Breast epithelium (tissue), 3 donors: ENCODE measurements at regions not wholly inside any gene's neighbourhood (a gene's known extent, or its start where the extent isn't known, plus 50 kb on each side); places are given as distances from the start of the nearest gene placed in this dataset.

ENCODE experiments used
- POLR2A ChIP-seq: fragments of 450-650 bp; IDR thresholded peaks from one replicate; pipeline ENCODE4 v1.6.1; 2016; ENCODE audit warnings: antibody characterized with exemption, mild to moderate bottlenecking, moderate library complexity
- POLR2AphosphoS5 ChIP-seq, 3 donors: sonication (generic); formaldehyde crosslinking; IDR thresholded peaks; one replicate each; pipeline ENCODE4 v1.6.1; 2017; ENCODE audit warnings: antibody characterized with exemption in 3 of 3
- TF ChIP-seq, protein P1 (sequence below), 3 donors: fragments of 450-650 bp; IDR thresholded peaks; one replicate each; pipeline ENCODE4 v1.5.1; 2016 to 2017; ENCODE audit warnings: antibody characterized with exemption in 3 of 3, mild to moderate bottlenecking in 3 of 3, moderate library complexity in 3 of 3

GRCh38 chr5:166767858-166768257 lies 1523.6 kb upstream of the WWC1 start:
- TF ChIP-seq POLR2A, result no peak
- TF ChIP-seq, protein P1, sequence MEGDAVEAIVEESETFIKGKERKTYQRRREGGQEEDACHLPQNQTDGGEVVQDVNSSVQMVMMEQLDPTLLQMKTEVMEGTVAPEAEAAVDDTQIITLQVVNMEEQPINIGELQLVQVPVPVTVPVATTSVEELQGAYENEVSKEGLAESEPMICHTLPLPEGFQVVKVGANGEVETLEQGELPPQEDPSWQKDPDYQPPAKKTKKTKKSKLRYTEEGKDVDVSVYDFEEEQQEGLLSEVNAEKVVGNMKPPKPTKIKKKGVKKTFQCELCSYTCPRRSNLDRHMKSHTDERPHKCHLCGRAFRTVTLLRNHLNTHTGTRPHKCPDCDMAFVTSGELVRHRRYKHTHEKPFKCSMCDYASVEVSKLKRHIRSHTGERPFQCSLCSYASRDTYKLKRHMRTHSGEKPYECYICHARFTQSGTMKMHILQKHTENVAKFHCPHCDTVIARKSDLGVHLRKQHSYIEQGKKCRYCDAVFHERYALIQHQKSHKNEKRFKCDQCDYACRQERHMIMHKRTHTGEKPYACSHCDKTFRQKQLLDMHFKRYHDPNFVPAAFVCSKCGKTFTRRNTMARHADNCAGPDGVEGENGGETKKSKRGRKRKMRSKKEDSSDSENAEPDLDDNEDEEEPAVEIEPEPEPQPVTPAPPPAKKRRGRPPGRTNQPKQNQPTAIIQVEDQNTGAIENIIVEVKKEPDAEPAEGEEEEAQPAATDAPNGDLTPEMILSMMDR (IDR thresholded peaks at IDR 0.05), result no peak
- no peak for TF ChIP-seq POLR2AphosphoS5 (IDR thresholded peaks at IDR 0.05)
